KBM-7 (cell line): ENCODE measurements at regions not wholly inside any gene's neighbourhood (a gene's known extent, or its start where the extent isn't known, plus 50 kb on each side); places are given as distances from the start of the nearest gene placed in this dataset.
"Not testable (repeated sequence)": the region's sequence is repeated elsewhere in the genome, so short reads cannot be mapped to it uniquely, and the experiment has no call there.

Source experiments
- DNase-seq: peaks from one replicate; pipeline ENCODE4 v3.0.0-alpha.2; 2015
- in situ Hi-C: fragments of 300-500 bp; cut with MboI; formaldehyde crosslinking; loops from 2 replicates; pipeline ENCODE4 v1.14.3; 2020; ENCODE audit warnings: low sequenced_read_pairs, low pct_unique_long_range_greater_than_20kb, mixed read lengths

DNA sequence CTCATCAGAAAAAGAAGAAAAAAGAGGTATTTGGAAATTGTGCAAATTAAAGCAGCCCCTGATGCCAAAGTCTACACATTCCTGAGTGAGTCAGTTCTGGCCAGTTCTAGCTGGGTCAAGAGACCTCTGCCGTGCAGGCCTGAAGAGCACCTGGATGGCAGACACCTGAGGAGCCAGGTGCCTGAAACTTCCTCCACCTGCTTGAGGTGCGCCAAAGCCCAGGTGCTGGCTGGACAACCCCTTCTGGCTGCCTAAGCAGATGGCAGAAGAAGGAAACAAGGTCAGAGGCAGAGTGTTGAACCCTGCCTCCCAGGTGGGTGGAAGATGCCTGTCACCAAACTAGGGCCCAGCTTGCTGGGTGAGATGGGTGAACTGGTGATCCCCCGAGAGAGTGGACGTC is 215.8 kb downstream of the GOLGA6L6 start:
- DNase-seq, in situ Hi-C loops: not testable (repeated sequence)

DNA sequence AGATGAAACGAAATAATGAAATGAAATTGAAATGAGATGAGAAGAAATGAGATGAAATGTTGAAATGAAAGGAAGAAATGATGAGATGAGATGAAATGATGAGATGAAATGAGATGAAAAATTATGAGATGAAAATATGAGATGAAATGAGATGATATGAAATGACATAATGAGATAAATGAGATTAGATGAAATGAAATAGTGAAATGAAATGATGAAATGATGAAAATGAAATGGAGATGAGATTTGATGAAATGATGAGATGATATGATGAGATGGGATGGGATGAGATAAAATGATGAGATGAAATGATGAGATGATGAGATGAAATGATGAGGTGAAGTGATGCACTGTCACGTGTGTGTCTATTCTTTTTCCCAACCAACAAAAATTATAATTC is 224.5 kb downstream of the GOLGA6L6 start:
- in situ Hi-C loops, DNase-seq: not testable (repeated sequence)

DNA sequence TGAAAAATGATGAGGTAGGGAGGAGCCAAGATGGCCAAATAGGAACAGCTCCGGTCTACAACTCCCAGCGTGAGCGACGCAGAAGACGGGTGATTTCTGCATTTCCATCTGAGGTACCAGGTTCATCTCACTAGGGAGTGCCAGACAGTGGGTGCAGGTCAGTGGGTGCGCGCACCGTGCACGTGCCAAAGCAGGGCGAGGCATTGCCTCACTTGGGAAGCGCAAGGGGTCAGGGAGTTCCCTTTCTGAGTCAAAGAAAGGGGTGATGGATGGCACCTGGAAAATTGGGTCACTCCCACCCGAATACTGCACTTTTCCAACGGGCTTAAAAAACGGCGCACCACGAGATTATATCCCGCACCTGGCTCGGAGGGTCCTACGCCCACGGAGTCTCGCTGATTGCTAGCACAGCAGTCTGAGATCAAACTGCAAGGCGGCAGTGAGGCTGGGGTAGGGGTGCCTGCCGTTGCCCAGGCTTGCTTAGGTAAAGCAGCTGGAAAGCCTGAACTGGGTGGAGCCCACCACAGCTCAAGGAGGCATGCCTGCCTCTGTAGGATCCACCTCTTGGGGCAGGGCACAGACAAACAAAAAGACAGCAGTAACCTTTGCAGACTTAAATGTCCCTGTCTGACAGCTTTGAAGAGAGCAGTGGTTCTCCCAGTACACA is 230.5 kb downstream of the GOLGA6L6 start:
- in situ Hi-C loops, DNase-seq: not testable (repeated sequence)

DNA sequence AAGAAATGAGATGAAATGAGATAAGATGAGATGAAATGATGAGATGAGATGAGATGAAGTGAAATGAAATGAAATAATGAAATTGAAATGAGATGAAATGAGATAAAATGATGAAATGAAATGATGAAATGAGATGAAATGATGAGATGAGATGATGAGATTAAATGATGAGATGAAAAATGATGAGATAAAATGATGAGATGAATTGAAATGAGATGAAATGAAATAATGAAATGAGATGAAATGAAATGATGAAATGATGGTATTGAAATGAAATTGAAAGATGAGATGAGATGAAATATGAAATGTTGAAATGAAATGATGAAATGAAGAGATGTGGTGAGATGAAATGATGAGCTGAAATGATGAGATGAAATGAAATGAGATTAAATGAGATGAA is 231.0 kb downstream of the GOLGA6L6 start:
- no peak for DNase-seq
- in situ Hi-C loops, result no loop called here

DNA sequence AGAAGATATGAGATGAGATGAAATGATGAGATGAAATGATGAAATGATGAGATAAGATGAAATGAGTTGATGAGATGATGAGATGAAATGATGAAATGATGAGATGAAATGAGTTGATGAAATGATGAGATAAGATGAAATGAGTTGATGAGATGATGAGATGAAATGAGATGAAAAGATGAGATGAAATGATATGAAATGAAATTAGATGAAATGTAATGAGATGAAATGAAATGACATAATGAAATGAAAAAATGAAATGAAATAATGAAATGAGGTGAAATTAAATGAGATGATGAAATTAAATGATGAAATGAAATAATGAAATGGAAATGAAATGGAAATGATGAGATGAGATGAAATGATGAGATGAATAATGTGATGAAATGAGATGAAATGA is 231.6 kb downstream of the GOLGA6L6 start:
- DNase-seq, in situ Hi-C loops: not testable (repeated sequence)

DNA sequence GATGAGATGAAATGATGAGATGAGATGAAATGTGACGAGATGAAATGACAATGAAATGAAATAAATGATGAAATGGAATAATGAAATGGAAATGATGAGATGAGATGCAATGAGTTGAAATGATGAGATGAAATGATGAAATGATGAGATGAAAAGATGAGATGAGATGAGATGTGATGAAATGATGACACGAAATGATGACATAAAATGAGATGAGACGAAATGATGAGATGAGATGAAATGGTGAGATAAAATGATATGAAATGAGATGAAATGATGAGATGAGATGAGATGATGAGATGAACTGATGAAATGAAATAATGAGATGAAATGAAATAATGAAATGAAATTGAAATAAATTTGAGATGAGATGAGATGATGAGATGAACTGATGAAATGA is 232.2 kb downstream of the GOLGA6L6 start:
- DNase-seq, in situ Hi-C loops: not testable (repeated sequence)

DNA sequence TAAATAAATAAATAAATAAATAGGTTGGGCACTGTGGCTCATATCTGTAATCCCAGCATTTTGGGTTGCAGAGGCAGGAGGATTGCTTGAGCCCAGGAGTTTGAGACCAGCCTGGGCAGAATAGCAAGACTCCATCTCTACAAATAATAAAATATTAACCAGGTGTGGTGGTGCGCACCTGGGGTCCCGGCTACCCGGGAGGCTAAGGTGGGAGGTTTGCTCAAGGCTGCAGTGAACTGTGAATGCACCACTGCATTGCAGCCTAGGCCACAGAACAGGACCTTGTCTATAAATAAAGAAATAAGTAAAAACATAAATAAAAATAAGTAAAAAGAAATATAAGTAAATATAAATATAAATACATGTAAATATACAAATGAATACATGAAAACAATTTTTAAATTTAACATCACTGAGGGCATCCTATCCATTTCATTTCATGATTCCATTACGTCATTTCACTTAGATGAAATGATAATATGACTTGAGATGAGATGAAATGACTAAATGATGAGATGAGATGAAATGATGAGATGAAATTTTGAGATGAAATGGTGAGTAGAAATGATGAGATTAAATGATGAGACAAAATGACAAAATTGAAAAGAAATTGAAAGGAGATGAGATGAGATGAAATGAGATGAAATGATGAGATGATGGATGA is 233.4 kb downstream of the GOLGA6L6 start:
- in situ Hi-C loops, DNase-seq: not testable (repeated sequence)

DNA sequence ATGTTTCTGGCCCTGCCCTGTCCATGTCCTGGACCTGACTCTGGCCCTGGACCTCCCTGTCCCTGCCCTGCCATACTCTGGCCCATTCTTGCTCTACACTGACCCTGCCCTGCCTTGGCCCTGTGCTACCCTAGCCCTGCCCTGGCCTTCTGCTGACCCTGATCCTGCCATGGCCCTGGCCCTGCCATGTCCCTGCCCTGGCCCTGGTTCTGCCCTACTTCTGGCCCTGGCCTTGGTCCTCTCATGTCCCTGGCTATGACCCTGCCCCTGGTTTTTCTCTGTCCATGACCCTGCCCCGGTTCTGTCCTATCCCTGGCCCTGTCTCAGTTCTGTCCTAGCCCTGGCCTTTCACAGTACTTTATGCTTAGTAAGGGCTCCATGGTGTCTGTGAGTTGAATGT is 234.5 kb downstream of the GOLGA6L6 start:
- in situ Hi-C loops, result not testable (repeated sequence)

DNA sequence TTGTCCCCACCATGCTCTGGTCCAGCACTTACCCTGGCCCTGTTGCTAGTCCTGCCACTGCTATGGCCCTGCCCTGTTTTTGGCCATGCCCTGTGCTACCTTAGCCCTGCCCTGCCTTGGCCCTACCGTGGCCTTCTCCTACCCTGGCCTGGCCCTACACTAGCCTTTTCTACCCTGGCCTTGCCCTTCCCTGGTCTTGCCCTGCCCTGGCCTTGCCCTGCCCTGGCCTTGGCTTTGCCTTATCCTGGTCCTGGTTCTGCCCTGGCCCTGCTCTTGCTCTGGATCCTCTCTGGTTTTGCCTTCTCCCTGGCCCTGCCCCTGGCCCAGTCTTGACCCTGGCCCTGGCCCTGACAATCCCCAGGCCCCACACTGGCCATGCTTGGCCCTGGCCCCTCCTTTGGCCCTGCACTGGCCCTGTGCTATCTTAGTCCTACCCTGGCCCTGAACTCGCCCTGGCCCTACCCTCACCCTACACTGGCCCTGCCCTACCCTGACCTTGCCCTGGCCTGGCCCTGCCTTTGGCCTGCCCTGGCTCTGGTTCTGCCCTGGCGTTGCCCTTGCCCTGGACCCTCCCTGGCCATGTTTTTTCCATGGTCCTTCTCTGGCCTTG is 235.0 kb downstream of the GOLGA6L6 start:
- DNase-seq, in situ Hi-C loops: not testable (repeated sequence)

More for the DNA sequence above, 234.5 kb downstream of the GOLGA6L6 start:
- DNase-seq, result not testable (repeated sequence)

DNA sequence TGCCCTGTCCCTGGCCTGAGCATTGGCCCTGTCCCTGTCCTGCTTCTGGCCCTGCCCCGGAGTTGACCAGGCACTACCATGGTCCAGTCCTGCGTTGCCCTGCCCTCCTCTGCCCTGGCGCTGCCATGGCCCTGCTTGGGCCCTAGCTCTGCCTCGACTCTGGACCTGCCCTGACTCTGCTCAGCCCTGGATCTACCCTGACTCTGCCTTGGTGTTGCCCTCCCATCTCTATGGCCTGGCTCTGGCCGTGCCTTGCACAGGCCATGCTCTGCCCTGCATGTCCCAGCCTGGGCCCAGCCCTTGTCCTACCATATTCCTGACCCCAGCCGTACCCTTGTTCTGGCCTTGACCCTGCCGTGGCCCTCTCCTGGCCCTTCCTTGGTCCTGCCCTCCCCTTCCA is 235.7 kb downstream of the GOLGA6L6 start:
- in situ Hi-C loops, DNase-seq: not testable (repeated sequence)

DNA sequence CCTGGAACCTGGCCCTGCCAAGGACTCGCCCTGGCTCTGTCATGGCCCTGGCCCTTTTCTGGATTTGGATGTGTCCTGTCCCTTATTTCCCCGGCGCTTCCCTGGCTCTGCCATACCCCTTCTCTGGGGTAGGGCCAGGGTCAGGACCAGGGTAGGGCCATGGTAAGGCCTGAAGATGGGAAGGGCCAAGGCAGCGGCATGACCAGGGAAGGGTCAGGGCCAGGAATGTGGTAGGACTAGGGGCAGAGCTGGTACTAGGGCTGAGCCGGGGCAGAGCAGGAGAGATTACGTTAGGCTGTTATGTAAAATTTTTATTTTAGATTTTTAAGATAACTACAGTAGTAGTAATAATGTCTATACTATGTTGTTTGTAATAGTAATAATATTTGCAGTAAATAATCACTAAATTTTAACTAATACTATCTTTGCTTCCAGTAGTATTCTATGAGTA is 236.6 kb downstream of the GOLGA6L6 start:
- in situ Hi-C loops, DNase-seq: not testable (repeated sequence)

DNA sequence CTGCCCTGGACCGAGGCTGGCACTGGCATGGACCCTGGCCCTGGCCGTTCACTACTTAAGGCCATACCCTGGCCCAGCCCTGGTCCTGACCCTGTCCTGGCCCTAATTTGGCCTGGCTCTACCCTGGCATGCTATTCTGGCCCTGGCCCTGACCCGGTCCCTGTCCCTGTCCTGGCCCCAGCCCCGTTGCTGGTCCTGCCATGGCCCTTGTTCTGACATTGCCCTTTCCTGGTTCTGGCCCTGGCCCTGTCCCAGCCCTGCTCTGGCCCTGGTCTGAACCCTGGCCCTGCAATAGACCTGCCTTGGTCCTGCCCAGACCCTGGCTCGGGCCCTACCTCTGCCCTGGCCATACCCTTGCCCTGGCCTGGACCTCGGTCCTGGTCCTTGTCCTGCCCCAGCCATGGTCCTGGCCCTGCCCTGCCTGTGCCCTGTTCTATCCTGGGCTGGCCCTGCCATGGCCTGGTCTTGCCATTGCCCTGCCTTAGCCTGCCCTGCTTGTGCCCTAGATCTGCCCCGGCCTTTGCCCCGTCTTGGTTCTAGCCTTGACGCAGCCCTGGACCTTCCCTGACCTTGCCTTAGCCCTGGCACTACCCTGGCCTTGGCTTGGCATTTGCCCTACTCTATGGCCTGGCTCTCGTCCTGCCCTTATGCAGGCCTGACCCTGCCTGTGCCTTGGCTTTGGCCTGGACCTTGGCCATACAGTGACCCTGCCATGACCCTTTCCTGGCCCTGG is 237.2 kb downstream of the GOLGA6L6 start:
- DNase-seq, in situ Hi-C loops: not testable (repeated sequence)

DNA sequence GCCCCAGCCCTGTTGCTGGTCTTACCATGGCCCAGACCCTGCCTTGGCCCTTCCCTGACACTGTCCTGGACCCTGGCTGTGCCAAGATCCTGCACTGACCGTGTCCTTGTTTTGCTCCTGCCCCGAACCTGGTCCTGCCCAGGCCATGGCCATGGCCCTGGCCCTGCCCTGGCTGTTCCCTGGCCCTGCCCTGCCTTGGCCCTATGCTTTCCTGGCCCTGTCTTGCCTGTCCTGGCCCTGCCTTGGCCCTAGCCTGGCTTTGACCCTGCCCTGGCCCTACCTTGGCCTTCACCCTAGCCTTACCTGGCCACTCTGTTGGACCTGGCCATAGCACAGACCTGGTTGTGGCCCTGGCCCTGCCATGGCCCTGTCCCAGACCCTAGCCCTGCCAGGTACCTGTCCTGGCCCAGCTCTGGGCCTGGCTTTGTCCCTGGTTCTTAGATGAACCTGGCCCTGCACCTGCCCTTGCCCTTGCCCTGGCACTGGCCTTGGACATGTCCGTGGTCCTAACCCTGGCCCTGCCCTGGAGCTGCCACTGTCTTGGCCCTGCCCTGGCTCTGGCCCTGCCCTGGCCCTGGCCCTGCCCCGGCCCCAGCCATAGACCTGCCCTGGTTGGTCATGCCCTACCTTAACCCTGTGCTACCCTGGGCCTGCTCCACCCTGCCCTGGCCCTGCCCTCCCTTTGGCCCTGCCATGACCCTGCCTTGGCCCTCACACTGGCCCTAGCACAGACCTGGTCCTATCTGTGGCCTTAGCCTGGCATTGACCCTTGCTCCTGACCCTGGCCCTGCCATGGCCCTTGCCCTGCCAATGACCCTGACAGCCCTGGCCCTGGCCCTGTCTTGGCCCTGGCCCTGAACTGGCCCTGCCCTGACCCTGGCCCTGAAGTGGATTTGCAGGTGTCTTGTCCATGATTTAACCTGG is 238.1 kb downstream of the GOLGA6L6 start:
- not testable (repeated sequence) for DNase-seq

DNA sequence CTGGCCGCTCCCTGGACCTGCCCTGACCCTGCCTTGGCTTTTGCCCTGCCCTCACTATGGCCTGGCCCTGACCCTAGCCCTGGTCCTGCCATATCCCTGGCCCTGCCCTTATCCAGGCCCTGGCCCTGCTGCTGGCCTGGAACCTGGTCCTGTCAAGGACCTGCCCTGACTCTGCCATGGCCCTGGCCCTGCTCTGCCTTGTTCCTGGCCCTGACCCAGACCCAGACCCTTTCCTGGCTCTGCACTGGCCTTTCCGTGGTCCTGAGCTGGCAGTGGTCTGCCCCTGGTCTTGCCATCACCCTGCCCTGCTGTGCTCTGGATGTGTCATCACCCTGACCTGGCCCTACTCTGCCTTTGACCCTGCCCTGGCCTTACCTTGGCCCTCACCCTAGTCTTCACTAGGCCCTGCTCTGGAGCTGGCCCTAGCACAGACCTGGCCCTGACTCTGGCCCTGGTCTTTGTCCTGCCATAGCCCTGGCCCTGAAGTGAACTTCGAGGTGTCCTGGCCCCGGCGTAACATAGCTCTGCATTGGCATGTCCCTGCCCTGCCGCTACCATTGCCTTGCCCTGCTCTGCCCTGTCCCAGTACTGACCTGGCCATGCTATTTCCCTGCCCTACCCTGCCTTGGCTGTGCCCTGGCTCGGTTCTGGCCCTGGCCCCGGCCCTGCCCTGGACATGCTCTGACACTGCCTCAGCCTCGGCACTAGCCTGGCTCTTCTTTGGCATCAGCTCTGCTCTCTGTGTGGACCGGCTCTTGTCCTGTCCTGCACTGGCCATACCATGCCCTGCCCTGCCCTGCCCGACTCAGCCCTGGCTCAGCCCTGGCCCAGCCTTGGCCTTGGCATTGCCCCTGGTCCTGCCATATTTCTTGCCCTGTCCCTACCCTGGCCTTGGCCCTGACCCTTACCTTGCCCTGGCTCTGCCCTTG is 239.2 kb downstream of the GOLGA6L6 start:
- in situ Hi-C loops, DNase-seq: not testable (repeated sequence)

More for the DNA sequence above, 238.1 kb downstream of the GOLGA6L6 start:
- in situ Hi-C loops, result not testable (repeated sequence)

DNA sequence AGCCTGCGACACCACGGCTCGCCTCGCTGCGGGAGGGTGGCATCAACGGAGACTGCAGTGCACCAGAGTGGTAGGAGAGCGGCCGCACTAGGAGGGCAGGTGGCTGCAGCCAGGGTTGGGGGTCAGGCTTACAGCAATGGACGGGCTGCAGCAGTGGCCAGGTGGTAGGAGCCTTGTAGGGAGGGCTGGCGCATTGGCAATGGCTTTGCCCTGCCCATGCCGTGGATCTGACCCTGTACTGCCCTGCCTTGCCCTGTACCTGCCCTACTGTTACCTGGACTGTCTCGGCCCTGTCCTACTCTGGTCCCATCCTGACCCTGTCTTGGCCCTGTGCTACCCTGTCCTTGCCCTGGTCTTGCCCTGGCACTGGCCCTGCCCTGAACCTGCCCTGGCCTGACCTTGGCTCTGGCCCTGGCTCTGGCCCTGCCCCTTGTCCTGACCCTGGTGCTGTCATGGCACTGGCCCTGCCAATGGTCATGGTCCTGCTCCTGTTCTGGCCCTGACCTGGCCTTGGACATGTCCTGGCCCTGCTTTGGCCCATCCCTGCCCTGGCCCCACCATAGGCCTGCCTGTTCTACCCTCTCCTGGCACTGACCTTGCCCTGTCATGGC is 240.0 kb downstream of the GOLGA6L6 start:
- DNase-seq, result not testable (repeated sequence)

DNA sequence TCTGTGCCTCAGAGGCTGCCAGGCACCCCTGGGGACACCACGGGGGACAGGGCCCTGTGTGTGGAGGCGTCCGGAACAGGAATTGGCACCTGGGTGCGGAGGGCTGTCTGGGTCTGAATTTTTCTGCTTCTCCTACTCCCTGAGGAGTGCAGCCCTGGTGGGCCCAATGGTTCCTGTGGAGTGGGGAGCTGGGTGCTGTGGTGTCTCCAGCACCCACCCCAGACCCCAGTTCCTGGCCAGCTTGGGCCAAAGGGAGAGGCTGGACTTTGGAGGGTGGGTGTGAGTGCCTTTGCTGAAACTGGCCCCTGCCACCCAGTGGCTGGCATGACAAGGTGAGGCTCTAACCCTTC is 240.6 kb downstream of the GOLGA6L6 start:
- in situ Hi-C loops, DNase-seq: not testable (repeated sequence)

More for the DNA sequence above, 240.0 kb downstream of the GOLGA6L6 start:
- in situ Hi-C loops, result not testable (repeated sequence)
